OCI-M2 (cell line): ENCODE measurements at regions not wholly inside any gene's neighbourhood (a gene's known extent, or its start where the extent isn't known, plus 50 kb on each side); places are given as distances from the start of the nearest gene placed in this dataset.
"Not testable (repeated sequence)": the region's sequence is repeated elsewhere in the genome, so short reads cannot be mapped to it uniquely, and the experiment has no call there.

ENCODE experiments used
- DNase-seq: peaks from one replicate; lab custom pipeline; 2025; ENCODE audit not compliant: unreplicated experiment; lab: John Stamatoyannopoulos, UW

DNA sequence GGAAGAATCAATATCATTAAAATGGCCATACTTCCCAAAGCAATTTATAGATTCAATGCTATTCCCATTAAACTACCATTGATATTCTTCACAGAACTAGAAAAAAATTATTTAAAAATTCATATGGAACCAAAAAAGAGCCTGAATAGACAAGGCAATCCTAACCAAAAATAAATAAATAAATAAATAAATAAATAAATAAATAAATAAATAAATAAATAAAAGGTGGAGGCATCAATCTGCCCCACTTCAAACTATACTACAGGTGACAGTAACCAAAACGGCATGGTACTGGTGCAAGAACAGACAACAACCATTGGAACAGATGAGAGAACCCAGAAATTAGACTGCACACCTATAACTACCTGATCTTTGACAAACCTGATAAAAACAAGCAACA lies 598.5 kb upstream of the GRM3 start:
- not testable (repeated sequence) for DNase-seq

DNA sequence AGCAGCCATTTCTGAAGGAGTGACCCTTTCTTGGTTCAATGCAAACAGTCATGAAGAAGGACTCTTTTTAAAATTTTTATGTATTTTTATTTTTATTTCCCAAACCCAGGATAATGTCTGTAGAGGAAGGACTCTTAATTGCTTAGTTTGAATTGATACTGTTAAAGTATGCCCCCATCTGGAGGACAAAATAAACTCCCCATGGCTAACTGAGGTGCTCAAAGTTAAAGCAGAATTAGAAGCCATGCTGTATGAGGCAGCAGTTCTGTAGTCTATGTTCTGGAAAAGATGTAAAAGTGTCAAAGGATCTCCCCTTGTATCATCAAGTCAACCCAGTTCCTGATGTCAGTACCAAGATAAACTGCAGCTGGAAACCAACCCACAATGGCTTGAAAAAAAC lies 617.9 kb upstream of the GRM3 start:
- DNase-seq, result no peak

DNA sequence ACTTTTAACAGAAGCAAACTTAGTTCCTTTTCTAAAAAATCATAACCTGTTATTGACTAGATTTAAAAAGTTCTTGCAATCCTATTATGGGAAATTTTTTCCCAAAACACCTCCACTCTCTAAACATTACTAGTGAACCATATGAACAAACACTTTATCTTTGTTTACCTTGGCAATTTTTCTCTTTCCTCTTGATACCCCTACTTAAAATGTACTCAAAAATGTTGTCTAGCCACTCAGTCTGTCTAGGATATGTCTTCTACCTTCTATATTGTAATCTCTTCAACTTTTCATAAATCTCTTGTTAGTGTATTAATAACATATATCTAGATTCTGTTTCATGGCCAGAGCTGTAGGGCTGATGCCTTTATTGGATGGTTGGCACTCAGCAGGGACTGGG lies 630.0 kb upstream of the GRM3 start:
- no peak for DNase-seq

DNA sequence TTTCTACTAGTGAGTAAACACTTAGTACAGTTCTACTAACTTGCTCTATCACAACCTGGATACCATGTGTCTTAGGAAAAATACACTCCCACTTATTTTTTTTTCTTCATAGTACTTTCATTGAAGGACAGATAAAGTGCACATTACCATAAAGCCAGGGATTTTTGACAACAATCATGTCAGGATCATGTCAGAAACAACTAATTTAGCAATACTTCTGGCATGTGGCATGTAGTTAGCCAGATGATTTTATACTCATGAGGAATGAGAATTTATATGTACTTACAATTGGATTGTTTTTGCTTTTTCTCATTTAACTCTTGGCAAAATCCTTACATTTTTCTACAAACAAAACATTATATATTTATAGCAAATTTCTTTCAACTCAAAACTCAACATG lies 630.7 kb upstream of the GRM3 start:
- no peak for DNase-seq

DNA sequence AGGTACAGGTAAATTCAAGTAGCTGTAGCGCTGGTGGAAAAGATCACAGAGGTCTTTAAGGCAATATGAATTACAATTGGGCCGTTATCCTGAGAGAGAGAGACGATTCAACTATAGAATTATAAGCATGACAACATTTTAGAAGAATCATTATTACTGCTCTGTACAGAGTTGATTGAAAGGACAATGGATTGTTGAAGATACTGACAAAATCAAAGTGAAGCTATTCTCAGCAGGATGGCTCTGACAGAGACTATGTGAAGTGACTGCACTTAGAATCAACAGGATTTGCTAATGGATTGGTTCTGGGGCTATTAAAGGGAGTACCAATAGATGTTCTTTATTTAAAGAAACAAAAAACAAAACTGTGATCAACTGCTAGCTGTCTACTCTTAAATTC lies 634.8 kb upstream of the GRM3 start:
- DNase-seq, result no peak

DNA sequence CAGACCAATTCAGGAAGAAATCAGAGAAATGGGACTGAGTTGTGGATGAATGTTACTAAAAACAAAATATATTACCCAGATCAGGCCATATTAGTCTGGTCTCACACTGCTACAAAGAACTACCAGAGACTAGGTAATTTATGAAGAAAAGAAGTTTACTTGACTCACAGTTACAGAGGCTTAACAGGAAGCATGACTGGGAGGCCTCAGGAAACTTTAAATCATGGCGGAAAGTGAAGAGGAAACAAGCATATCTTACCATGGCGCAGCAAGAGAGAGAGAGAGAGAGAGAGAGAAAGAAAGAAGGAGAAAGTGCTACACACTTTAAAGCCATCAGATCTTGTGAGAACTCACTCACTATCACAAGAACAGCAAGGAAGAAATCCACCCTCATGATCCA lies 636.8 kb upstream of the GRM3 start:
- DNase-seq, result no peak

DNA sequence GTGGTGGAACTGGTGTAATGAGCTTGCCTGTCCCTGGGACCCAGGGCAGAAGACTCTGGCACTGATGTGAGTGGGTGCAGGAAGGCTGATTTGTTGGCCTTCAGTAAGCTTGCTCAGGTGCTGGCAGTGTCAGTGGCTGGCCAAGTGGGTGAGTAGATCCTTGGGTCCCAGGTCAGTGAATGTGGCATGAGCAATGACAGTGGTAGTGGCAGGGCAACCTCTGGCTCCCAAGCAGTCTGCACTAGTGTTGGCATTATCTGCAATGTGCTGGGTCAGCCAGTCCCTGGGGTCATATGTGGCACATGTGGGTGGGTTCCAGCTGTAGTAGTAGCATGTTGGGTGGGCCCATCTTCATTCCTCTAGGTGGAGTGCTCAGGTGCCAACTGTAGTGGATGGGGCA lies 640.9 kb upstream of the GRM3 start:
- DNase-seq, result no peak

DNA sequence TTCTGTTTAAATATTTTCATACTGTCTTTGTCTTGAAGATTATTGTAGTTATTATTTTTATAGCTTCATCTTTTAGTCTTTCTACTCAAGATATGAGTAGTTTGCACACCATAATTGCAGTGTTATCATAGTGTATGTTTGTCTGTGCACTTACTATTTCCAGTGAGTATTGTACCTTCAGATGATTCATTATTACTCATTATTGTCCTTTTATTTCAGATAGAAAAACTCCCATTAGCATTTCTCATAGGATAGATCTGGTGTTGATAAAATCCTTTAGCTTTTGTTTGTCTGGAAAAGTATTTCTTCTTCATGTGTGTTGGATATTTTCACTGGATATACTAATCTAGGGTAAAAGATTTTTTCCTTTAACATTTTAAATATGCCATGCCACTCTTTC lies 646.2 kb upstream of the GRM3 start:
- DNase-seq, result no peak

DNA sequence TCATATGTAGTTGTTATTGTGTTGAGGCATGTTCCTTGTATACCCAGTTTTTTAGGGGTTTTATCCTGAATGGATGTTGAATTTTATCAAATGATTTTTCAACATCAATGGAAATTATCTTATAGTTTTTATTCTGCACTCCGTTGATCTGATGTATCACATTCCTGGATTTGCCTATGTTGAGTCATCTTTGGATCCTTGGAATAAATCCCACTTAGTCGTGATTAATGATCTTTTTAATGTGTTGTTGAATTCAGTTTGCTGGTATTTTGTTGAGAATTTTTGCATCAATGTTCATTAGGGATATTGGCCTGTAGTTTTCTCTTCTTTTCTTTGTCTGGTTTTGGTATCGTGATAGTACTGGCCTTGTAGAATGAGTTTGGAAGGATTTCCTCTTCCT lies 648.6 kb upstream of the GRM3 start:
- no peak for DNase-seq

DNA sequence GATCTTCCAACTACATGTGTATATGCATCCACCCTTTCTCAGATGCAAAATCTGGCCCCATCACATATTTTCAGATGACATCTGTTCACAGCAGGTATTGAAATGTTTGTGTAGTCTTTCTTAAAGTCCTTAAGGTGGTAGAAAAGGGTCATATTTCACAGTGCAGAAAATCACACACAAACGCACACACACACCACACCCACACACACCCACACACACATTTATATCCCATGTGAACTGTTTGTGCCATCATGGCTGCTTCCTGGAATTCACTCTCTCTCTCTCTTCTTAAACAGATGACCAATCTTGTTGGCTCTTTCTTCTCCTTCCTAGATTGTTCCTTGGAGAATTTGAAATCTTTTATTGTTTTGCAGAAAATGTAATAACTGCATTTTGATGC lies 663.0 kb upstream of the GRM3 start:
- DNase-seq, result no peak

DNA sequence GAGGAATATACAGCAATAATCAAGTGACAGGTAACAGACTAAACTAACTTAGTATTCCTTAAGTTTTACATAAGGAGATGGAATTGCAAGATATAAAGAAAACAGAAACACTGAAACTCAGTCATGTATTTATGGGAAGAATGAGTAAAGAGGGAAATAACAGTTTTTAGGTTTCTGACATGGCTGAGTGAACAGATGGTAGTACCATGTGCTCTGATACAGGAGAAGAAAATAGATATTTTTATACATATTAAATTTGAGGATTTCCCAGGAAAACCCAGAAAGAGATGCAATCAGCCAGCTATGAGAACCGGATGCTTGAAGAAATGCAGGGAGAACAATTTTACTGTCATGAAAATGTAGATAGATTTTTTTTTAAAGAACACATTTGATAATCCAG lies 669.5 kb upstream of the GRM3 start:
- DNase-seq, result no peak

DNA sequence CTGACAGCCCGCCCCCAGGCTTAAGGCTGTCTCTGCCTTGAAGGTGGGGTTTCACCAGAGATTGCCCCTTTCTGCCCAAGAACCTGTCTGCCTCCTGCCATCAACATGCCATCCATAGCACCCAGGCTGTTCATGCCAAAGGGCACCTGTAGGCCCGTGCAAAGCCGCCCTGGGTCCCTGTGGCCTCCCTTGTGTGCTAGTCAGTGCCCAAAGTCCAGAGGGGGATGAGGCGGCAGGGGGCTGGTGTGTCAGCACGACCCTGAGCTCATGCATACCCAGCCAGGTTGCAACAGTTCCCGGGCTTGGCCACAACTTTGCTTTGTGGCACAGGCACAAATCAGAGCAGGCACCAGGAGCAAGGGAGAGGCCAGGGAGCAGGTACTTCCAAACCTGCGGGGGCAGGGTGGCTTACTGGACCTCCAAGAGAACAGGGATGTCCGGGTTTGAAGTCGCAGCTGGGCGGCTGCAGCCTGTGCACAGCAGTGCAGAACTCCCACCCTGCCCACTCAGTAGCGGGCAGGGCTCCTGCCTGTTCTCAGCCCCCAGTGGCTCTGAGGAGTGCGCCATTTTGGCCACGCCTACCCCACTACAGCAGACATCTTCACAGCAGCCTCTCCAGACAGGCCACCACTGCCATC lies 671.1 kb upstream of the GRM3 start:
- no peak for DNase-seq

DNA sequence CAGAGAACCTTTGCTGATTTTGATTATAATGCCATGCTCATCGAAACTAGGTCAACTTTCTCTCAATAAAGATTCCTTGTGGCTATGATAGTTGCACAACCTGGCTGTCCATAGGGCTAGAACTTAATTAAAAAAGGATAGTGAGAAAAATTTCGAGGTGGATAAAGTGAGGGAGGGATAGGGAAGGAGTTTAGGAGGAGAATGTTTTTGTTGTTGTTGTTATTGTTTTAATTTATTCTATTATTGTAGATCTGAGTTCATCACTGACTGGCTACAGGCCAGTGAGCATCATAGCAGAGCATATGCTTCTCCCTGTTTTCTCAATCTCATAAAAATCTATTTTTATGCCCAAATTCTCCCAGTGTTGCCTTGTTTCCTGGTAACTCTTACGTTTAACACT lies 688.7 kb upstream of the GRM3 start:
- DNase-seq, result no peak

DNA sequence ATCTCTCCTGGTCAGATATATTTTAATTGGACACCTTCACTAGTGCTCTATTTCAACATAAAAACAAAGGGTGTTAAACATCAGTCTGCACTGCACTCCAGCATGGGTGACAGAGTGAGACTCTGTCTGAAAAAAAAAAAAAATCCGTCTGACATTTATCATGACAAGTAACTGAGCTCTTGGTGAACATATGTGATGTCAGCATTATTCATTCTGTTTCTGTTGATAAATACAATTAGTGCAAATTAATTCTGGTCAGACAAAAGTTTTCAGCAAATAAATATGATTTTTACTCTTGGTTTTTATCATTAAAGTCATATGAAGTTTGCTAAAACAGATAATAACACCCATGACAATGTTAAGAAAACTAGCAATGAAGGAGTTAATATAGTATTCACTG lies 692.8 kb upstream of the GRM3 start:
- no peak for DNase-seq

DNA sequence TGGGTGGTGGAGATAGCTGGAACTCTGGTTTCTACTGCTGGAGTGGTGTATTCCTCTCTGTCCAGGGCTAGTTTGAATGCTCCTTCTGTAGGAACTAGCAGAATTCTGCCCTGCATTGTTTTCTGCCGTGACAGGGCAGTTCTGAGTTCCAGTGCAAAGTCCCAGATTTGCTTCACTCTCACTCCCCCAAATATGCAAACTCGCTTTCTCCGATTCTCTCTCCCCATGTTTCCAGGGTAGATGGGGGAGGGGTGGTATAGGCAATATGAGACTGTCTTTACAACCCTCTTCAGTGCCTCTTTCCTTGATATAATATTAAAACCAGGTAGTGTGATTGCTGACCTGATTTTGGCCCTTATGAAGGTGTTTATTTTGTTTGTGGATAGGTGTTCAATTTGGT lies 693.3 kb upstream of the GRM3 start:
- DNase-seq, result no peak

DNA sequence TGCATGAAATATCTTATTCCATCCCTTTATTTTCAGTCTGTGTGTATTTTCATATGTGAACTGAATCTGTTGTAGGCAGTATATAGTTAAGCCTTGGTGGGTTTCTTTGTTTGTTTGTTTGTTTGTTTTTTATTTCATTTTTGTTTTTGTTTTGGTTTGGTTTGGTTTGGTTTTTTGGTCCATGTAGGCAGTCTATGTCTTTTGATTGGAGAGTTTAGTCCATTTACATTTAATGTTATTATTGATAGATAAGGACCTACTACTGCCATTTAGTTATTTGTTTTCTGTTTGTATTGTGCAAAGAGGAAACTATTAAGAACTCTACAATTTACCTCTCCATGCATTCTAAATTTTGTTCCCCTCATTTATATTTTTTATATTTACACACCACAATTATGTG lies 695.9 kb upstream of the GRM3 start:
- DNase-seq, result no peak

DNA sequence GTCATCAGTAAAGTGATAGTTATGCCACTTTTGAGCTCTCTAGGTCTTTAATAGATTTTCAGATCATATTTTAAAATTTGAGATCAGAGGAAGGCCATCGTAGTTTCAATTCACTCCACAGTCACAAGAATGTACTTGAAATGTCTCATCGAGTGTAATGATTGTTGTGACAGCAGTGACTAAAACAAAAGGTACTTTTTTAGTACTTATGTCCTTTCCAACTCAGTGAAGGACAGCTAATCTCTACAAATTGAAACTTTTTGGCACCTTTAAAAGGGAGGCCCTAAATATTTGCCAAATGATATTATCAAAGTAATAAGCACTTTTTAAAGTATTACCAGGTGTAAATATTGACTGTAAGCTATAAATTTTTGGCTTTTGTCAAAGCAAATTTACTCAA lies 702.9 kb upstream of the GRM3 start:
- no peak for DNase-seq

DNA sequence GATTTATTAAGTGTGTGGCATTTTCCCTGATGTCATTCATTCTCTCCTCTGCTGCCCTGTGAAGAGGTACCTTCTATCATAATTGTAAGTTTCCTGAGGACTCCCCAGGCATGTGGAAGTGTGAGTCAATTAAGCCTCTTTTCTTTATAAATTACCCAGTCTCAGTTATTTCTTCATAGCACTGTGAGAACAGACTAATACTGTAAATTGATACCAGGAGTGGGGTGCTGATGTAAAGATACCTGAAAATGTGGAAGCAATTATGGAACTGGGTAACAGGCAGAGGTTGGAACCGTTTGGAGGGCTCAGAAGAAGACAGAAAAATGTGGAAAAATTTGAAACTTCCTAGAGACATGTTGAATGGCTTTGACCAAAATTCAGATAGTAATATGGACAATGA lies 711.8 kb upstream of the GRM3 start:
- DNase-seq, result no peak

DNA sequence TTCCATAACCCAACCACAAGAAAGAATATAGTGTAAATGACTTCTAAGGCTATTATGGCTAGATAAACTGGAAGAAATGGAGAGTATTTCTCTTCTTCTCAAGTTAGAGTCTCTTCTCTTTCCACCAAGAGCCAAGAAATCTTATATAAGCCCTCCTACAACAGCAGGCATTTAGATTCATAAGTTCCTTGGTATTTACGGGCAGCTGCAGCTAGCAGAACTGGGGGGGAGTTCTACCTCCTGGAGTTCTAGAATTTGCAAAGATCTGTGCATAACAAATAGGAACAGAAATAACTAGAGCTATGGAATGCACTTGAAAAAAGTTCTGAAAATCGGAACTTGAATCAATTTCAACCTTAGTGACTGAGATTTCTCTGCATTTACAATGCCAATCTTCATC lies 715.2 kb upstream of the GRM3 start:
- no peak for DNase-seq

DNA sequence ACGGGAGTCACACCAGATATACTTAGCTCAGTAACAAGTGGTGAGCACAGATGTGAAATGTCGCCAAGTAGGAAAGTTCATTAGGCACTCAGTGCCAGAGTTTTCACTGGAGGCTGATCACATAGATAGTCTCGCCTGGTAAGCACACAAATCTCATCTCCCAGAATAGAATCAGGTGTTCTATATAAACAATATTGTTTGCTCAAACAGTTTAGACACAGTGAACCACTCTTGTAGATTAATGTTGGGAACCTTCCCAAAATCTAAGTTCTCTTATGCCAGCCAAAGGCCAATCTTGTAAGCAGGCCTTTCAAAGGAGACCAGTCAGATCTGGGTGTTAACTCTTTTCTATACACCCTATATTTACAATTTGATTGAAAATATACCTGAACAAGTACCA lies 716.5 kb upstream of the GRM3 start:
- no peak for DNase-seq

DNA sequence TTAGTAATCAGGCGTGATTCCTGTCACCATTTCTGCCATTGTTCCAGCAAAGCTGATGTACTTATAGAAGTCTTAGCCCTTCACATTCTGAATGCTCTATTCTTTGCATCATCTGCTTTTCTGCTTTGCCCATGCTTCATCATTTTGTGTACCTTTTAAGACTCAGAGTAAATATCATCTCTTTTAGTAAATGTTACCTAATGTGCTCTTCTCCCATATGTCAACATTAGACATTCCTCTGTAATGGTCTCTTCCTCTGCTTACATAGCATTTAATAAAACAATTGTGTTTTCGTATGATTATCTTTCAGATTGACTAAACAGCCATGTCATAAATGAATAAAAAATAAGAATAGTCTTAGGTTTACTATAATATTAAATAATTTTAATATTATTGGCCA lies 719.6 kb upstream of the GRM3 start:
- DNase-seq, result no peak

DNA sequence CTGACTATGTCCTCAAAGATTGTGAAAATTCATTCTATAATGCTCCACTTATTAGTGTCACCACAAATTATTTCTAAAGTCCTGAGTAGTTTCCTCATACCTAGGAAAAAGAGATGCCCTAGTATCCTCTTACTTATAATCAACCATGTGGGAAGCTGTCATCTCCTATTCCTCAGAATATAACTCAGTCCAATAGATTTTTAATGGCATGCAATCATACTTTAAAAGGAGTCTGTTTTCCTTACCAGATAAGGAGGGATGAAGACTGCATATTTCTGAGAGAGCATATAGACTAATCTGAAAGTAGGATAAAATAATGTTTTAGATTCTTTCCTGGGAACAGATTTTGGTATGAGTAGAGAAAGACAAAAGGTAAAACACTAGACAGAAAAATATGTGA lies 727.7 kb upstream of the GRM3 start:
- no peak for DNase-seq

DNA sequence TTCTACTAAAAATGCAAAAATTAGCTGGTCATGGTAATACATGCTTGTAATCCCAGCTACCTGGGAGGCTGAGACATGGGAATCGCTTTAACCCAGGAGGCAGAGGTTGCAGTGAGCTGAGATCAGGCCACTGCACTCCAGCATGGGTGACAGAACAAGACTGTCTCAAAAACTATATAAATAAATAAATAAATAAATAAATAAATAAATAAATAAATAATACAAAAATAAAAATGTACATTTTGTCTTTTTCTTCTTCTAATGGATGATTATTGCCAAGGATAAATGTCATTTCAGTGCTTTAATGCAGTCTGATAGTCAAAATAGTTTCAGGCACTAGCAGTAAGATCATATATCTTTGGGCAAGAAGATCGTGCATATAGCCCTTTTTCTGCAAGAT lies 727.6 kb upstream of the SEMA3D start:
- DNase-seq, result no peak

DNA sequence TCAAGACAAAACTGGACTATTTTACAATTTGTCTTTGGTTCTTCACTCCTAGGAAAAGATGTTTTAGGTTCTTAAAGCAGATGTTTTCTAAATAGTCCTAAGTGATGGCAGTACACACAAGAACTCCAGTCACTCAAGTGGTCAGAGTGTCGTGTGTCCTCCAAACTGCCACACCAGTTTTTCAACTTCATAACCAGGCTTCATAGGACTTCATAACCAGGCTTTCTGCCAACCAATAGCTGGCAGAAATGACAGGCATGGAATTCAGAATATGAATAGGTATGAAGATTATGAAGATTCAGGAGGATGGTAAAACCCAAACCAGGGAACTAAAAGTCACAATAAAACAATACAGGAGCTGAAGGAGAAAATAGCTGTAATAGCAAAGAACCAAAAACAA lies 721.2 kb upstream of the SEMA3D start:
- DNase-seq, result no peak
